ENCODE measurements at regions not wholly inside any gene's neighbourhood (a gene's known extent, or its start where the extent isn't known, plus 50 kb on each side); places are given as distances from the start of the nearest gene placed in this dataset.
"Not testable (repeated sequence)": the region's sequence is repeated elsewhere in the genome, so short reads cannot be mapped to it uniquely, and the experiment has no call there.

- DNase-seq (ENCODE audit: low read depth): no peak
These were observed 131.0 kb upstream of the FNDC3A start for GRCh38 chr13:48844676-48845075.

- DNase-seq (ENCODE audit: low read depth): no peak
These were observed 126.2 kb upstream of the FNDC3A start for GRCh38 chr13:48849515-48849914.

GRCh38 chr13:48851707-48852106, 124.0 kb upstream of the FNDC3A start:
- DNase-seq (ENCODE audit: low read depth): no peak

DNA sequence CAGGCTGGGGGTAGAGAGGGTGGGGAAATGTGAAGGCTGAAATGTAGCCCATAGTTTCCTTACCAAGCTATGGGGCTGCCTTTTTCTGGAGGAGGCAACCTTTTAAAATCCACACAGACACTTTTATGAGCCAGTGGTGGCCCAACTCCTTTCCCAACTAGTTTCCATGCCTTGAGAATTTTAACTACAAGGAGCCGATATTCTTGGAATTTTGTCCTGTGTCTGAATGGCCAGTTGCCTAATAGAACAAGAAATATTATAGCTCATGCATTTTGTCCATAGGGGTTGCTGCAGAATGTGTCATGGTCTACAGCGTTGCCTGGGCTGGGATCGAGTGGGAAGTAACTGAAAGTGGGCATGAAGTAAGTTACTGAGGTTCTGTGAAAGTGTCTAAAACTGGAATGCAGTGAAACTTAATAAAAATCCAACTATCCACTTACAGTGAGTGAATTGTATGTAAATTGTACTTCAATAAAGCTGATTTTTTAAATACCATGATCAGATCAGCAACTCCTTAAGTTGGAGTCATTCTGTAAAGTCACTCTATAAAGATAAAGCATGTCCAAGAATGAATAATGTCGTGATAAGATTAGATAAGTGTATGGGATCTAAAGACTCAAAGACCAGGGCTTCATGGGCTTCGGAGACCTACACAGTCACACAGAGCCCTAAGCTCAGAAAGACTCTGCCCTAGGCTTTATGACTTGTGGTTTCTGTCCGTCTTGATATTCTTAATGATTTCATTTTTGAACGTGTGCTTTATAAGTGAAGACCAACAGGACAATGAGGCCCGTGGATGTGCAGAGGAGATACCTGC, 122.6 kb upstream of the FNDC3A start:
- no peak for DNase-seq (ENCODE audit: low read depth)

DNA sequence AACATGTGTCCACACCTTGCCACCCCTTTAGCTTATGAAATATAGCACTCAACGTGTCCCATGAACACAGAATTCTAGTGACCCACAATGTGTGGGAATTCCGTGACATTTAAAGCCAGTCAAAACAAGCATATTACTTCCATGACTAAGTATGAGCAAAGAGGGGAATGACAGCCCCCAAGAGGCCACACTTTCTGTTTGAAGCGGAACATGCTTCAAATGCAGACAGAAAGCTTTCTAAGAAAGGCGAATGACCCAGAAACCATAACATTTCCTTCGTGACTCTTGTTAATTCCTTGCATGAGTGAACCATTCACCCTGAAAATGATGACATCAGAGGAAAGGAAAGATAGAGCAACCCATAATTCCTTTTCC, 122.0 kb upstream of the FNDC3A start:
- no peak for DNase-seq (ENCODE audit: low read depth)

GRCh38 chr13:48857576-48857975, 118.1 kb upstream of the FNDC3A start:
- DNase-seq (ENCODE audit: low read depth): no peak

- no peak for DNase-seq (ENCODE audit: low read depth)
These were observed 117.4 kb upstream of the FNDC3A start for GRCh38 chr13:48858122-48858902.

DNA sequence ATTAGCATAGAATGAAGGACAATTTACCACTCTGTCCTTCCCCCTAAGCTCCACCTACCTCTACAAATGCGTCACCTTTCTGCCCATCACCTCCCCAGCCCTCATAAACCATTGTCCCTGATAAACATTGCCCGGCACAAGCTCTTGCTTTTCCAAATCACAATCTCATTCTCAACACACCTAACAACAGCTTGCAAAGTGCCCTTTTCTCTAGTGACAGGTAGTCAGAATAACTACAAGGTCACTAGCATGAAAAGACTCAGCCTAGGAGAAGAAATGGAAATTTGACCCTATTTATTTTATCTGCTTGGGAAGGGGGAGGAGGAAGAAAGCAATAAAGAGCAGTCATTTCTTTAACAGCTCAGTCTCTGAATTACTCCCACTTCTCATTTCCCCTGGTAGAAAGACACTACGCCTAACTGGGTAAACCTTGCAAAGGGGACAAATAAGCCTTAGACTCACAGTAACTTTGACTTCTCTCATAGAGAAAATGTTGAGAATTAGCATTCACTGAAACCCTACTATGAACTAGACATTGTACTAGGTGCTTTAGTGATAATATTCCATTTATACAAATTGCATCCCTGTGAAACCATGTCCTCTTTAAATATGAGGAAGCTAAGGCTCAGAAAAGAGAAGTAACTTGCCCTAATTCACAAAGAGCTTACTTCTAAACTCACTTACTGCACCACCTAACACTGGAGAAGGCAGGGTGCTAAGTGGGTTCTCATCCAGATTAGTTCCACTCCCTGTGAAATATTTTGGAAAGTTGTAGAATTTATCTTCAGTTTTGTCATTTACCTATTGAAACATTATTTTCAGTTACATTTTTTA, 116.2 kb upstream of the FNDC3A start:
- DNase-seq (ENCODE audit: low read depth): no peak

- no peak for DNase-seq (ENCODE audit: low read depth)
These were observed 115.3 kb upstream of the FNDC3A start for GRCh38 chr13:48860364-48860763.

DNA sequence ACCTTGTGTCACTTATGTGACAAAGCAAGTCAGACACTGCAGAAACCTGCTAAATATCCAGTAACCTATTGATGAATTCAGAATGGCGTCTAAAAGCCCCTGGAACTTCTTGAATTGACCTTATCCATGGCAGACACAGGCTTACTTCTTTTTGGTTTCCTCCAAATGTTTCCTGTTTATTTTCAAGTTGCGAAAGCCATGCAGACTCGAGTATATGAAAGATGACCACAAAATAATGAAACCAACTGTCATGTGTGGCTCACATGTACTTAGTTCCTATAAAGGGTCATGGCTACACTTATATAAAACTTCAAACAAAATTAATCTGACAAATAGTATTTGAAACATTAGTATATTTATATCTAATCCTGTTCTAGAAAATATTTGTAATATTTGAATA, 113.1 kb upstream of the FNDC3A start:
- DNase-seq (ENCODE audit: low read depth): no peak

- no peak for DNase-seq (ENCODE audit: low read depth)
These were observed 111.6 kb upstream of the FNDC3A start for GRCh38 chr13:48864100-48864499.

DNA sequence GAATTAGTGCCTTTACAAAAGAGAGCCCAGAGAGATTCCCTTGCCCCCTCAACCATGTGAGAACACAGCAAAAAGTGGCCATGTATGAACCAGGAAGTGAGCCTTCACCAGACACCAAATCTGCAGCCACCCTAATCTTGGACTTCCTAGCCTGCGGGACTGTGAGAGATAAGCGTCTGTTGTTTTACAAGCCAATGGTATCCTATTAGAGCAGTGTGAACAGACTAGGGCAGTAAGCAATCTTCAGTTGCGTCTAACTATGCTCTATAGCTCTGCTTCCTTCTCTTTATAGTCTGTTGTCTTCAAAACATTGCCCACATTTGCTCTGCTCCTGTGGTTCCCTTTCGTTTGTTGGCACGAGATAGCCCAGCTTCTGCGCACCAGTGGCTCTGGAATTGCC, 109.5 kb upstream of the FNDC3A start:
- no peak for DNase-seq (ENCODE audit: low read depth)

- no peak for DNase-seq (ENCODE audit: low read depth)
These were observed 102.6 kb upstream of the FNDC3A start for GRCh38 chr13:48873081-48873480.

DNA sequence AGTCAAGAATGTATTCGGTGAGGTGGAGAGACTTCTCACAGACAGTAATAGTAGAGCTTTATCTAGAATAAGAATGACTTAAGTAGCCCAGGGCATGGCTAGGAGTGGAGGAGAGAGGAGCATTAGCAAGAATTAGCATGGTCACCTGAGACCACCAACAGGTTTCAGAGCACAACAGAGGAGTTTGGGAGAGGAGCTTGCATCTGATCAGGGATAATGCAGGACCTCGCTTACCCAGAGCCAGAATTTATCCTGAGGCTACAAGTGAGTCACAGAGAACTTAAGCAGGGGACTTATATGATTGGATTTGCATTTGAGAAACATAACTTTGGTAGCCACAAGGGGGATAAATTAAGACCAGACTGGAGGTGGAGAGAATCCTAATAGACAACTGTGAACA, 102.1 kb upstream of the FNDC3A start:
- no peak for DNase-seq (ENCODE audit: low read depth)

DNA sequence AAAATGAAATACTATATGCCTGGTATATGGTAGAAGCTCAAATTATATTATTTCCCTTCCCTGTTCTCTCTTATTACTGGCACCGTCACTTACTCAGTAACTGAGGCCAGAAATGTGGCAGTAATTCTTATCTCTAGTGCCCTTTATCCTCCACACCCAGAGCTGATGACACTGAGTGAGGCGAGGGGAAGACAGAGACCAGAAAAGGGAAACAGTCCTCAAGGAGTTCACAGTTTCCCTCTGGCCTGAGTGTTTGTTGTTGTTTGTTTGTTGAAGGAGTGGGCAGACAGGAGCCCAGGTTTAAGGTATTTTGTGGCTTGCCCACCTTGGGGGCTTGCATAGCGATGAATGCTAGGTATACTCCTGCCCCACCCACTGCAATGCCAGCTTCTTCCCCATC, 101.5 kb upstream of the FNDC3A start:
- no peak for DNase-seq (ENCODE audit: low read depth)

DNA sequence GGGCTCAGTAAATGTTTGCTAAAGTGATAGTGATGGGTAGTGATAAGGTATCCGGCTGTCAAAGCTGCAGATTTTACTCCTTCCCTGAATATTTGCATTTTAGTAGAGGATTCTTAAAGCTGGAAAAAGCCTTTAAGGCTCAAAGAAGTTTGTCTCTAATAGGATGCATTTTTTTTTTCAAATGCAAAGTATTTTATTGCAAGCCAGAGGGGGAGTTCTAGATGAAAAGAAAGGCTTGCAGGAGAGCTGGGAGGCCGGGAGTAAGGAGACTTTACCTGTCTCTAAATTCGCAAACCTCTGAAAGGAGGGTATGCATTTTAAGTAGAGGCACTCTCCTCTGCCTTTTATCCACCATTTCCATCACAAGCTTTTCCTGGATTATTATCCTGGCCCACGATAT, 100.7 kb upstream of the FNDC3A start:
- DNase-seq (ENCODE audit: low read depth): no peak

GRCh38 chr13:48876289-48876688, 99.4 kb upstream of the FNDC3A start:
- no peak for DNase-seq (ENCODE audit: low read depth)

GRCh38 chr13:48879432-48879831, 96.3 kb upstream of the FNDC3A start:
- no peak for DNase-seq (ENCODE audit: low read depth)

DNA sequence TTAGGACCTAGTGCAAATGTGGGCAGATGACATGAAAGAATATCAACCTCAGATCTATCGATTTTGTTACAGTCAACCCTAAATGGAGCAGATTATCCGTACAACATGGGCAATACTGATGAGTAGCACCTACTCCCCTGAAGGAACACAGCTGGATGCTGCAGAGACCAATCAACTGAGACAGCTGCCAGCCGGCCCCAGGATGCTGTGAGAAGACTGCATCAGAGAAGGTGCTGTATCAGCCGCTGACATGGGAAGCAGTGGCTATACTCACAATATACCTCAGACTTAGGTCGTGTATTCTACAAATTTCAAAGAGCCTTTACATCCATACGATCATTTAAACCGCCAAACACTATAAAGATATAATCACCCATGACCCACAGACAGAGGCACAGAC, 95.9 kb upstream of the FNDC3A start:
- no peak for DNase-seq (ENCODE audit: low read depth)

DNA sequence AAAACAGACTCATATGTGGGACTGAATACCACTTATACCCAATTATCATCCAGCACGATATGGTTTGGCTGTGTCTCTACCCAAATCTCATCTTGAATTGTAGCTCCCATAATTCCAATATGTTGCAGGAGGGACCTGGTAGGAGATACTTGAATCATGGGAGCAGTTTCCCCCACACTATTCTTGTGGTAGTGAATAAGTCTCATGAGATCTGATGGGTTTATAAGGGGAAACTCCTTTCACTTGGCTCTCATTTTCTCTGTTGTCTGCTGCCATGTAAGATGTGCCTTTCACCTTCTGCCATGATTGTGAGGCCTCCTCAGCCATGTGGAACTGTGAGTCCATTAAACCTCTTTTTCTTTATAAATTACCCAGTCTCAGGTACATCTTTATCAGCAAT, 91.9 kb upstream of the FNDC3A start:
- not testable (repeated sequence) for DNase-seq (ENCODE audit: low read depth)

DNA sequence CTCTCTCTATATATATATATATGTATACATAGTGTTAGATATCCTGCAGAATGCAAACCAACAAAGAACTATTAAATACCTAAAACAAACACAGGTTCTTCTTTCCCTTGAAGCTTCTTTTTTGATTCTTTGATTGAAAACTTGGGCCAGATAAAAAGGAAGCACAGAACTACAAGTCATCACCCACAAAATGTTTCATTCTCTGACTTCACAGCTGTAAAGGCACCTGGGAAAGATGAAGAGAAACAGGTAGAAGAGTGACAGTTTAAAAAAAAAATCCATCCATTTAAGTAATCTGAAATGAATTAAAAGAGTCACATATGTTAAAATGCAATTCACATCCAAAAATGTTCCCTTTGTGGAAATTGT, 90.7 kb upstream of the FNDC3A start:
- no peak for DNase-seq (ENCODE audit: low read depth)

DNA sequence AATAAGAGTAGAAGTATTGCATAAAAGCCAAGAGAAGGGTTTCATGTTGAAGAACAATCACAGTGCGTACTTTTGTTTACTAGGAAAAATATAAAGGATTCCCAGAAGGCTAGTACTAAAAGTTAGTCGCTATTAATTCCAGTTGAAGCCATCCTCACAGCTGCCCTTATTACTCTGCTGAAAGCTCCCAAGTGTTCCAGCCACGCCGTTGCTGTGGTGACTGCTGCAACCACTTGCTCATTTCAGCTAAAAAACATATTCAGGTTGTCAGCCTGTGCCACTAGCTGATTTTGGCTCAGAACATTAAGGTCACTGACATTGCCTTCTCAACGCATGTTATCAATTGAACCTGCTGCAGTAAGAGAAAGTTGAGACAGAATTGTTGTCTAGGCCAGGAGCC, 87.1 kb upstream of the FNDC3A start:
- no peak for DNase-seq (ENCODE audit: low read depth)

- DNase-seq (ENCODE audit: low read depth): no peak
These were observed 85.3 kb upstream of the FNDC3A start for GRCh38 chr13:48890391-48890790.

All from HS-27A (cell line).